ENCODE measurements at regions not wholly inside any gene's neighbourhood (a gene's known extent, or its start where the extent isn't known, plus 50 kb on each side); places are given as distances from the start of the nearest gene placed in this dataset.
"Not testable (repeated sequence)": the region's sequence is repeated elsewhere in the genome, so short reads cannot be mapped to it uniquely, and the experiment has no call there.

DNA sequence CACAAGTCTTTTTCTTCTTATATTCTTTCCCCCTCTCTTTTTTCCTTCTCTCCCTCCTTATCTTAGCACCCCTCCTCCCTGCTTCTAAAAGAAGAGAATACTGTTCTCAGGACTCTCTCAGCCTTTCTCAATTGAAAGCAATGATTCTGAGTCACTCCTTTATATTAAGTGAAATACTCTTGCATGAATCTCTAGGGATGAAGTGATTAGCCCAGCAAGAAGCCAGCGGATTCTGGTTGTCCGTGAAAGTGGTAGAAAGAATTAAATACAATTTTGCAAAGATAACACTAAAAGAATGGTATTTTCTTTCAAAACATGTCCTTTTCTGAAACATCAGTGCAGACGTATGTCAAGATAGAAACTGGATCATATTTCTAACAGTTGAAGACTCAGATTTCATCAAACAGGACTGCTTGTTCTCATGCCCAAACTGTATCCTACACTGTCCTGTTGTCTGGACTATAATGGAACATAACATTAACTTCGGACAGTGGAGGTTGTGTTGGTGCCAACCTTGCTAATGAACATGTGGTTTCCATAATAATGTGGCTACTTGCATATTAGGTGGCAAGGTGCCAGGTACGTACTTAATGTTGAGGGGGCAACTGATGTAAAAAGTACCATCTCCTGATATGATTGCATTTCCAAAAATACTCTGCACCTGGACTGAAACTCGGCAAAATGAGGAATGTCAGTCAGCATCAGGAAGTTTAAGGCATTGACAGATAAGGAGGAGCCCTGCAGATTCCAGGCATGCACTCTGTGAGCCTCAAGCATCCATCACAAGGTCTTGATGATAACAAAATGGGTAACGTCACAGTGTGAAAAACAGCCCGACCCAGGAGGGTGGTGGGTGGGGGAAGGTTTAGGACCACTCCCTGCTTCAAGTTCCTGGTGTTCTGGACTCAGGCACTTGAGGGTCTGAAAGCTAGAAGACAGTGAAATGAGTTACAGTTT lies 357.2 kb downstream of the DLEU7 start:
- no peak for DNase-seq

DNA sequence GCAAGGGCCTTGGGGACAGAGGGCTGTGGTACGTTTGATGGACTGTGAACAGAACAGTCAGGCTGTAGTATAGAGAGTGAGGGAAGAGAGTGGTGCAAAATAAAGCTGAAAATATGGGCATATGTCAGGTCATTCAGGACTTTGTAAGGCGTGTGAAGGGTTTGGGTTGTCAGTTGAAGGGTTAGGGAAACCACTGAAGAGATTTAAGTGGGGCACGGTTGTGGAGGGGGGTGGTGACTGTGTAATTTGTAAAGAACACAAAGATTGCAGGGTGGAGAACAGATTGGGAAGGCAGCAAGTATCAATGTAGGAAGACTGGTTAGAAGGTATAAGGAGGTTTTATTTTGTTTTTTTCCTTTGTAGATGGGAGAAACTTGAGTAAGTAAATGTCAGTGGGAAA lies 349.8 kb downstream of the DLEU7 start:
- DNase-seq: no peak

DNA sequence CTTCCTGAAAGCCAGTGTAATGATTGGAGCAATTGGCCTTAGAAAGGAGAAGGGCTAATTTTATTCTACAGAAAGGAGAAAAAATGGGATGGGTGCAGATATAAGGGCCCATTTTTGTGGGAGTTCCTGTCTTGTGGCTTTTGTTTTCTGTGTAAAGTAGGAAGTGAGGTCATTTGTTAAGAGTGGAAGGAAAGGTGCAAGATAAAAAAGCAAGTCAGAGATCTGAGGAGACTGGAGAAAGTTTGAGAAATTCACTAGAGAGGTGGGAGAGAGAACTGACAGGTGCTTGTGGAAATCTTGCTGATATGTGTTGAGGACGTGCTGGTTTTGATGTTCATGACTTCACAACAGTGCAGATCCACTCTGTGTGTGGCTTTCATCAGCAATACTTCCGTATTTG lies 349.4 kb downstream of the DLEU7 start:
- DNase-seq: no peak

DNA sequence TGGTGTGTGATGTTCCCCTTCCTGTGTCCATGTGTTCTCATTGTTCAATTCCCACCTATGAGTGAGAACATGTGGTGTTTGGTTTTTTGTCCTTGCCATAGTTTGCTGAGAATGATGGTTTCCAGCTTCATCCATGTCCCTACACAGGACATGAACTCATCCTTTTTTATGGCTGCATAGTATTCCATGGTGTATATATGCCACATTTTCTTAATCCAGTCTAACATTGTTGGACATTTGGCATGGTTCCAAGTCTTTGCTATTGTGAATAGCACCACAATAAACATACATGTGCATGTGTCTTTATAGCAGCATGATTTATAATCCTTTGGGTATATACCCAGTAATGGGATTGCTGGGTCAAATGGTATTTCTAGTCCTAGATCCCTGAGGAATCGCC lies 340.3 kb downstream of the DLEU7 start:
- not testable (repeated sequence) for DNase-seq

DNA sequence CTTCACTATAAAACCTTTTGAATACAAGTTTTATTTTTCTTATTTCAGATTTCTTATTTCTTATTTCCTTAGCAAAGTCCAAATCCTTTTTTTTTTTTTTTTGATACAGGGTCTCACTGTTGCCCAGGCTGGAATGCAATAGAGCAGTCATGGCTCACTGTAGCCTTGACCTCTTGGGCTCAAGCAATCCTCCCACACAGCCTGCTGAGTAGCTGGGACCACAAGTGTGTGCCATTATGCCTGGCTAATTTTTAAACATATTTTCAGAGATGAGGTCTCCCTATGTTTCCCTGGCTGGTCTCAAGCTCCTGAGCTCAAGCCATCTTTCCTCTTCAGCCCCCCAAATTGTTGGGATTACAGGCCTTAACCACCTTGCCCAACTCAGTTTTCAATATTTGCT lies 334.3 kb downstream of the DLEU7 start:
- no peak for DNase-seq

DNA sequence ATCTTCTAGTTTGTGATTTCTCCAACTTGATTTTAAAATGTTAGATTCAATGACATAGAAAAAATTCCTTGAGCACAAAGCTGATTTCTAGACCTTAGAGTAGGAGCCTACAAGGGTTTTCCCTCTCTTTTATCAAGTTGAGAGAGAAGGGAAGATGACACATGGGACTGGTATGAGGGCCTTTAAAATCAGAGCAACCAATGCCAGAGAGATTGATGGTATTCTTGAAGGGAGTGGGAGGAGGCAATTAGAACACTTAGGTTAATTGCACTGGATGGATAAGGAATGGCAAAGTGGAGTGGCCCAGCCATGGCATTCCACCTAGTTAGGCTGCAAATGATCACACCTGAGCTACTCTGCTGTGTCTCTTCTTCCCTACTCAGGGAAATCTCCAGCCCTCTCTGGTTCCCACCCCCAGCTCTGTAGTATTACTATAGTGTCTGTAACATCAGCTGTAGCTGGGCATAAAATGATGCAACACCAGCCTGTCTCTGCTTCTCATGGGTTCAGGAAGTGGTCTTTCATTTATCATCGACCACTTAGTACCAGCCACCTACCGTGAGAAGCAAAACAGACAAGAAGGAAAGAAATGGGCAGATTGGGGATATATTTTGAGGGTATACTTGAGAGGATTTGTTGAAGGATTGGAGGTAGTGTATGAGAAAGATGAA lies 333.6 kb downstream of the DLEU7 start:
- DNase-seq: no peak

DNA sequence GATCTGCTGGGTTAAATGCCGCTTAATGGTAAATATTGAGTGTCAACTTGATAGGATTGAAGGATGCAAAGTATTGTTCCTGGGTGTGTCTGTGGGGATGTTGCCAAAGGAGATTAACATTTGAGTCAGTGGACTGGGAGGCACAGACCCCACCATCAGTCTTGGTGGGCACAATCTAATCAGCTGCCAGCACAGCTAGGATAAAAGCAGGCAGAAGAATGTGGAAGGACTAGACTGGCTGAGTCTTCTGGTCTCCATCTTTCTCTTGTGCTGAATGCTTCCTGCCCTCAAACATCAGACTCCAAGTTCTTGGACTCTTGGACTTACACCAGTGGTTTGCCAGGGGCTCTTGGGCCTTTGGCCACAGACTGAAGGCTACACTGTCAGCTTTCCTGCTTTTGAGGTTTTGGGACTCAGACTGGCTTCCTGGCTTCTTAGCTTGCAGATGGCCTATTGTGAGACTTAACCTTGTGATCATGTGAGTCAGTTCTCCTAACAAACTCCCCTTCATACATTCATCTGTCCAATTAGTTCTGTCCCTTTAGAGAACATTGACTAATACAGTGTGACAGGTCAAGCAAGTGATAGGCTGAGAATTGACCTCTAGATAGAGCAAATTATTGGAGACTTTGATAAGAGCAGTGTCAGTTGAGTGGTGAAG lies 332.5 kb downstream of the DLEU7 start:
- not testable (repeated sequence) for DNase-seq

DNA sequence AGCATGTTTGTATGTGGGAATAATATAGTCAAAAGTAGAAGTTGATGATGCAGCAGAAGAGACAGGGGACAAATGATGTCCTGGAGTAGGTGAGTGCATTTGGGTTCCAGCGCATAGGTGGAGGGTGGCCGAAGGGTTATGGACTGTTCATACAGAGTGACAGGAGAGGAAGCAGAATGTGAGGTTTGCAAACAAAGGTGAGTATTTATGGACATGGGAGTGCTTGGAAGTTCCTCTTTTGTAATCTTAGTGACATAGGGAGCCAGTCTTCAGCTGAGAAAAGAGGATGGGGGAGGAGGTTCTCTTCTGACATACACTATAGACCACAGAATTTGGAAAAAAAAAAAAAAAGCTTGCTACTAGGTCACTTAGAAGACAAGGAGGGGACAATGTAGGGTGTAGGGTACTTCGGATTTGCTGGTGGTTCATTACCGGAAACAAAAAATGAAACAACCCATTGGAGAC lies 331.6 kb downstream of the DLEU7 start:
- no peak for DNase-seq

DNA sequence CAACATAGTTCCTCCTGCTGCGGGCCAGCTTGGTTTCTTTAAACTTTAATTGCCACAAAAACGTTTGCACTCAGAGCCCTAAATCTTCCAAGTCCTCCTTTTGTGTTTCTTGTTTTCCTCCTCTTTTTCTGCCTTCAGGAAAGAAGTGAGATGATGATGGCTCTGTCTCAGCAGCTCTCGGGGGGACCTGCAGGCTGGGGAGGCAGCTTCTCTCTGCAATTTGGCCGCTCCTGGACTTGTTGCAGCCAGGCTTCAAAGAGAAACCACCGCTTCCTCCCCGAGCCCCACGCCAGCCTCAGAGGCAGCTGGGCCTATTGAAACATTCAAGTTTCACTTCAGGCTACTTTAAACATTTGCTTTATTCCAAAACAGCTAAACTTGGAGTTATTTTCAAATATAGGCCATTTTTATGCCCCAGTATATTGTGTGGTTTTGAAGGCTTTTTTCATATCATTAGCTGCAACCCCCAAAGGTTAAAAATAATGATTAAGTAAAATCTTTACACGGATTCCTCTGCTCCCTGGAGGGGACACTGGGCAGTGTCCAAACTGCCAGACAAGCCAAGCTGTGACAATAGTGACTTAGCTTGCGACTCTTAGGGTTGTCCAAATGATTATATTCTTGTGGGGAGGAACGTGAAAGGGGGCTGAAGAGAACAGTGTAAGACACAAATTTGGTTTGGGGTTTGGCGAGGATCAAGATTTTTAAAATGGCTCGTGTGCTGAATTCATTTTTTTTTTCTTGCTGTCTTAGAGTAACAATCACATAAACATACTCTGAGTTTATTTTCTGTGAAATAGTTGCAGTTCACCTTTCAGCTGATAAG lies 330.8 kb downstream of the DLEU7 start:
- DNase-seq: peak in 1 of 2 donors; percentile 73

DNA sequence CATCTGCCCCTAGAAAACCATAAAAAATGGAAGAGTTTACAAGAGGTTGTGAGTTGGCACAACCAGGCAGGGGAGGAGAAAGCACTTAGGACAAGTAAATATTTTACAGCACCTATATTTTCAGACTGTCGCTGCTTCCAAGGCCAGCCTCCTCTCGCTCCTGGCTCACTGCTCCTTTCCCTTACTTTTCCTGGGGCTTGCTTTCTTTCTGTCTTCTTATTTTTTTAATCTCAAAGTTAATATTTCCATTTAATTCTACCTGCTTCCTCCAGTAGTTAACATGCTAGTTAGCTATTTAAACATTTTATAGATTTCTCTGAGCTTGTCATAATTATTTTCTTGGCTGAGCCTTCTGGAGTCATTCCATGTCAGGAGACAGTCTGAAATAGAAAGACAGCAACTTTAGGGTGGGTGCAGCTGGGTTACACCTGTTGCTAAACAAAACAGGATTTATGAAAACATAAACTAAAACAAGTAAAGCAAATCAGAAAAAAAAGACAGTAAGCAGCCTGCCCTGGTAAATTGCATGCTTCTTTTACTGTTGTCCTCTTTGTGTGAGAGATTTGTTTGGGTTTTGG lies 330.1 kb downstream of the DLEU7 start:
- no peak for DNase-seq

DNA sequence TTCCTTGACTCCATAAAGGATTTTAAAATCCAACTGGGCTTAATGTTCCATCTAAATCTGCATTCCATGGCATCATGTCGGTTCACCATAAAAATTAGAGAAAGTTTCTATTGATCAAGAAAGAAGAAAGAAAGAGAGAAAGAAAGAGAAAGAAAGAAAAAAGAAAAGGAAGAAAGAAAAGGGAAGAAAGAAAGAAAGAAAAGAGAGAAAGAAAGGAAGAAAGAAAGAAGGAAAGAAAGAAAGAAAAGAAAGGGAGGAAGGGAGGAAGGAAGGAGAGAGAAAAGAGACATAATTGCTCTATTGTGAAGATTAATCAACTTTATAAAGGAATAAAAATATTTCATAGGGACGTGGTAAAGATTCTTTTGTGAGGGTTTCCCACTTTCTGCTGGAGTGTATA lies 329.2 kb downstream of the DLEU7 start:
- DNase-seq: no peak

DNA sequence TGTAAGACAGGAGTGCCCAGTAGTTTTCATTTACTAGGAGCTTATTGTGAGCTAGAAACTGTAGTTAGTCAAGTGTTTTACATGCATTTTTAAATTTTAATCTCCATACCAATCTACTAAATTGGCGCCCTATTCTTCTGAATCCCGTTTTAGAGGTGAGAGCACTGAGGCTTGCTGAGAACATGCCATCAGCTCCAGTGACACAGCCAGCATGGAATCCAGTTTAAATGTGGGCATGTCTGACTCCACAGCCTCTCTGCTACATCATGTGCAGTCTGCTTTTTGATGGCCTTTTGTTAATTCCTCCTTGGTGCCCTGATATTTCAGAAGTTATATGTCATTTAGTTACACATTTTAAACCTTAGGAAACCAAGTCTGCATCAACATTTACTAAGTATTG lies 325.4 kb downstream of the DLEU7 start:
- DNase-seq: no peak

DNA sequence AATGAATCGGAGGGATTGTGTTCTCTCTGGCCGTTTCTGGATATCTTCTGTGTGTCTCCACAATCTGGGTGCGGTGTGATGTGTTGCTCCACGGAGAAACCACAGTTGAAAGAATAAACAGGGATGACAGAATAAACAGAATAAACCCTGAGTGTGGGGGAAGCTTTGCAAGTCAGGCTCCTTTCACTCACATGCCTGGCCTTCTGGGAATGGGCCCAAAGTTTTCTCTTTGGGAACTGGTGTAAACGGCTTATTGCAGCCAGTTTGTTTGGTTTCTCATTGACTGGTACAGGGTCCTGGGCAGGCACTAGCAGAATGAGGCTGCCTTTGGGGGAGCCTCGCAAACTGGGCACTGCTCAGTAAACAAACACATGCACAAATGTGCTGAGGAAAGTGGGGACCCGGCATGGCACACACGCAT lies 324.7 kb downstream of the DLEU7 start:
- no peak for DNase-seq

DNA sequence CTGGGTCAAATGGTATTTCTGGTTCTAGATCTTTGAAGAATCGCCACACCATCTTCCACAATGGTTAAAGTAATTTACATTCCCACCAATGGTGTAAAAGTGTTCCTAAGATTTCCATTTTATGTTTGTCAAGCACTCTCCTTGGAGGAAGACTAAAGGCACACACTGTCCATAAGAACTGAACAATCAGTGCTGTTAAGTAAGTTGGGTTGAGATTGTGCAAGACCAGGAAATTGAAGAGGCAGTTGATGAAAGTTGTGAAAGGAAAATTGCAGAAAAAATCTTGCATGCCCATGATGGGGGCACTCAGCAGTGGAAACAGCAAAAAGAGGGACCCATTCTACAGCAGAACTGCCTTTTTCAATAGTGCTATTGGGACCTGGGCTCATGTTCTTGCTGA lies 323.6 kb downstream of the DLEU7 start:
- no peak for DNase-seq

DNA sequence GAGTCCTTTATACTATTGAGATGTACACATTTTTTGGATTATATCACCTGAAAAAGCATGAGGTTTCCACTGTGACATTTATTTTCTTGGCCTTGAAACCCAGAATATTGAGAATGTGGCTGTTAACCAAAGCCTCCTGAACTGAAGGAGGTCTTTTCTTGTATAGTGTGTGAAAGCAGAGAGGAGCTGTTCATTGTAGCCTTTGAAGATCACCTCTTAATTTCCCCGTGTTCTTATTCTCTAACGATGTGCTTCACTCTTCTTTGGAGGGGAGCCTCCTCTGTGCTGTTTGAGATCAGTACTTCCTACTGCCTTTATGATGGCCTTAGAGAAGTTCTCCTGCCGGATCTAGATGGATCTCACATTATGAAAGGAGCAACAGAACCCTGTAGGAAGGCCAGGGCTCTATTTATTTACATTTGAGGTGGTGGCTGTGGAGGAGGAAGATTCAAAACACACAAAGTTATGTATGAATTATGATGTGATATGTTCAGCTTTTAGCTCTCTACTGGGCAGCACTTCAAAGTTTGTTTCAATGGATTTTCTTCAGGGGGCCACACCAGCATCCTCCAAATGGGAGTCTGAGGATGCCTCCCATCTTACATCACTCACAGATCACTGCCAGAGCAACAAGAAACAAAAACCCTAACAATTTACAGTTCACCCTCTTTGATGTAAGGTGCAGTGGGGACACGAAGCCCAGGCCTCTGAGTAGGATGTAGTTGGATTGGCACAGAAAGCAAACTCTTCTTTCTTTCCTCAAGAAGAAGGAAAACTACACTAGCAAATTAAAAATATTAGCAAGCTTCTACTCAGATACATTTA lies 322.3 kb downstream of the DLEU7 start:
- no peak for DNase-seq

DNA sequence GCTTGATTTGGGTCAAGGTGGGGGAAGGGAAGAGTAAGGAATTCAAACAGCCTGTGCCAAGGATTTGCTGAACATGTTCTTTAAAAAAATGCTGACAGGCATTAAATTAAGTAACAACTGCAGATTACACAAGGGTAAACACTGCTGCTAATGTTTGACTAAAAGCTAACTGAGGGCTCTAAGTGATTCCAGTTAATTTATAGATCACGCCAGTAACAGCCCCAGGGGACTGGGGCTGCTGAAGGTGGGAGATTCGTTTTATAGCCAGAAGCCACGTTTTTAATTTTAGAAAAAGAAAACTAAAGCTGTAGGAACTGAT lies 321.7 kb downstream of the DLEU7 start:
- DNase-seq: peak; percentile 79 to 80

DNA sequence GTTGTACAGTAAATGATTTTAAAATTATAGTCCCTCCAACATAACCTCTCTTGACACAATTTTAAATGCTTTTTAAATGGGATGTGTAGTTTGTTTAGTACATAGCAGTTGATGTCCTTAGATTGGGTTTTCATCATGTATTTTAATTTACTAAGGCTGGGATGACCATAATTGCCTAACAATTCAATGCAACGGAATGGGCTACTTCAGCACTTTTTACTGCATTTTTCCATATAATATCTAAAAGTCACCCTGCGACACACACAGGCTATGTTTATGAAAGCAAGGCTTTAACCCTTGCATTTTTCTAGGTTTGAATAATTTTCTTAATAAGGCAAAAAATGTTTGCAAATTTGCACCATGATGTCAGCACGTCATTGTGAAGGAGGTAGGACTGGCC lies 321.0 kb downstream of the DLEU7 start:
- DNase-seq: no peak

DNA sequence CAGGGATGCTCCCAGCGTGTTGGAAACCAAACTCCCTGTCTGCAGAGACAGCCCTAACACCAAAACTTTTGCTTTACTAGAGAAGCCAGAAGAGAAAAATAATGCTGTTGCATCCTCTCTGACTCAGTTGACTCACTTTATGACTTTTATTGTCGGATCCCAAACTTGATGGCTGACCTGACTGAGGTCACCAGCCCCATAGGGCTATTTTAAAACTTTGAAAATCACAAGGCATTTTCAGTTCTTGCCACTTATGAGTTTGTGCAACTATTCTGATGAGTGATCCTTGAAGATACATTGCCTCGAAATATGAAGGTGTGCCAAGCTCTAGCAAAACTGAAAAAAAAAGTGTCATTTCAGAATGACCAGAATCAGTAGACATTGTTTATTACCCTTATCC lies 320.2 kb downstream of the DLEU7 start:
- DNase-seq: no peak

DNA sequence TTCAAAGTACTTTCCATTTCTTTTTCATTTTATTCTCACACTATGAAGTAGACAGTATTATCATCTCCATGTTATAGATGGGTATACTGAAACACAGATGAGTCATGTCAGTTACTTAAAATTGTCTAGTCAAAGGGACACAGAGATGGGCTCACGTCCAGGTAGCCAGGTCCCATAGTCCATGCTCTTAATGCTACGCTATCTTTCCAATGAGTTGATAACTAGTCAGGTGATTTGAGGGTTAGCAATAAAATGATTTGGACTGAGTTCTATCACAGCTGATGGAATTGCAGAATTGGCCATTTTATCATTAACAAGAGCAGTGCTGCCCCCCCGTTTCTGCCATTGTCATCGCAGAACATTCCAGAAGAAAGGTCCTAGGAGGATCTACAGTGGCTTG lies 318.9 kb downstream of the DLEU7 start:
- DNase-seq: no peak

DNA sequence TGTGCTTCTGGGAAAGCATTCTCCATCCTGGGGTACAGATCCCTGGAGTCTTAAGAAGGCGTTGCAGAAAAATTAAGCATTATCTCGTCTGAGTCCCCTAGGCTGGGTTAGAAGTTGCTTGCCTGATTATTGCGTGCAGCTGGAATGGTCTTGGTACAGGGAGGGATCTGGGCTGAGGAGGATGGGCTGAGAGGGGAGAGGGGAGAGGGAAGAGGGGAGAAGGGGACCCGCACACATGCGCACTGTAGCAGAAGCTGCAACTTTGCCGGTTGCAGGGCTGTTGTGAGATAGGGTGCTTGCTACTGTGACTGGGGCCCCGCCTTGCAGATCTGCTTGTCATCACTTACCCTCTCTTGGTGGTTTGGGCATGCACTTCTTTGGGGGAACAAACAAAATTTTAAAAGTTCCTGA lies 316.8 kb downstream of the DLEU7 start:
- no peak for DNase-seq

DNA sequence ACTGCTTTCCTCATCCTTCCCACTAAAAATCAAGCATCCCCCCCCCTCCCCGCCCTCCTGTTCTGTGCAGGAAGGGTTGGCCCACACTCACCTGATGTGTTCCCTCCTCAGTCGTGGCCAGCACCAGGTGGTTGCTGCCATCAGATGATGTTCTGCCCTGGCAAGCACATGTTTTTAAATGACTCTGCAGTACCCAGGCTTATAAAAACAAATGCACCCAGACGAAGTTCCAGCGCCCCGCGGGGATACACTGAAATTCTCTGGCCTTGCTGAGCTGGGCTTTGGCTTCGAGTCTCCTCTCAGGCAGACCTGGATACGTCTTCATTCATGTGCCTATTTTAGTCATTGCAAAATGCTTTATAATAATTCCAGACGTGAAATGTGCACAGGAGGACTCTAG lies 316.3 kb downstream of the DLEU7 start:
- no peak for DNase-seq
